AG04450 (cell line): ENCODE measurements at regions not wholly inside any gene's neighbourhood (a gene's known extent, or its start where the extent isn't known, plus 50 kb on each side); places are given as distances from the start of the nearest gene placed in this dataset.
"Not testable (repeated sequence)": the region's sequence is repeated elsewhere in the genome, so short reads cannot be mapped to it uniquely, and the experiment has no call there.

Experiments
- CTCF ChIA-PET: fragments of 300-600, 350-600 bp; formaldehyde crosslinking; extraction: SDS; loops from one replicate; lab custom pipeline; 2022; ENCODE audit warnings: antibody characterized with exemption, inconsistent platforms; lab: Charles Lee
- POLR2A ChIA-PET: fragments of 350-600 bp; formaldehyde crosslinking; extraction: SDS; loops from one replicate; lab custom pipeline; 2021; ENCODE audit warnings: antibody characterized with exemption, inconsistent platforms; lab: Yijun Ruan, JAX
- DNase-seq: peaks from one replicate; pipeline ENCODE4 v3.0.0-alpha.2; 2011; ENCODE audit warnings: low read depth, low spot score
- H3K27ac ChIP-seq: one replicate; pipeline ENCODE4 v1.5.1; 2012; ENCODE audit warnings: low read depth, low read length, control low read depth
- H3K27me3 ChIP-seq: one replicate; pipeline ENCODE4 v1.6.0; 2012; ENCODE audit warnings: low read length; ENCODE audit not compliant: control insufficient read depth, insufficient read depth
- H3K4me3 ChIP-seq: 2 replicates; pipeline ENCODE4 v1.5.1; 2011; ENCODE audit warnings: mild to moderate bottlenecking, low read depth, low read length, control low read depth
- H3K9me3 ChIP-seq: 2 replicates; pipeline ENCODE4 v1.5.1; 2012; ENCODE audit warnings: low read length; ENCODE audit not compliant: control insufficient read depth, insufficient read depth
- TF ChIP-seq, protein P1 (sequence below): IDR thresholded peaks from 2 replicates; pipeline ENCODE4 v1.5.1; 2011; ENCODE audit warnings: low read depth, low read length, control low read depth, inconsistent platforms

DNA sequence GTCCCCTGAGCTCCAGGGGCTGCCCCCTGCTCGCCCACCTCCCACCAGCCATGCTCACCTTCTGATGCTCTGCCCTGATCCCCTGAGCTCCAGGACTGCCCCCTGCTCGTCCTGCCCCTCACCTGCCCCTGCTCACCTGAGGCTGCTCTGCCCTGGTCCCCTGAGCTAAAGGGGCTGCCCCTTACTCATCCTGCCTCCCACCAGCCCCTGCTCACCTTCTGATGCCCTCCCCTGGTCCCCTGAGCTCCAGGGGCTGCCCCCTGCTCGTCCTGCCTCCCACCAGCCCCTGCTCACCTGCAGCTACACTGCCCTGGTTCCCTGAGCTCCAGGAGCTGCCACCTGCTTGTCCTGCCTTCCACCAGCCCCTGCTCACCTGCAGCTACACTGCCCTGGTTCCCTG, 247.2 kb downstream of the TMEM121 start:
- ChIA-PET CTCF (no interaction called here), POLR2A (no interaction called here)
- no peak overlapping the region for H3K4me3 ChIP-seq
- H3K27me3 ChIP-seq = no peaks in the 10 kb centered on the region
- H3K9me3 ChIP-seq = peaks cover 76% of the 10 kb centered on the region
- no peak overlapping the region for H3K27ac ChIP-seq
- DNase-seq = no peak
- TF ChIP-seq, protein P1, sequence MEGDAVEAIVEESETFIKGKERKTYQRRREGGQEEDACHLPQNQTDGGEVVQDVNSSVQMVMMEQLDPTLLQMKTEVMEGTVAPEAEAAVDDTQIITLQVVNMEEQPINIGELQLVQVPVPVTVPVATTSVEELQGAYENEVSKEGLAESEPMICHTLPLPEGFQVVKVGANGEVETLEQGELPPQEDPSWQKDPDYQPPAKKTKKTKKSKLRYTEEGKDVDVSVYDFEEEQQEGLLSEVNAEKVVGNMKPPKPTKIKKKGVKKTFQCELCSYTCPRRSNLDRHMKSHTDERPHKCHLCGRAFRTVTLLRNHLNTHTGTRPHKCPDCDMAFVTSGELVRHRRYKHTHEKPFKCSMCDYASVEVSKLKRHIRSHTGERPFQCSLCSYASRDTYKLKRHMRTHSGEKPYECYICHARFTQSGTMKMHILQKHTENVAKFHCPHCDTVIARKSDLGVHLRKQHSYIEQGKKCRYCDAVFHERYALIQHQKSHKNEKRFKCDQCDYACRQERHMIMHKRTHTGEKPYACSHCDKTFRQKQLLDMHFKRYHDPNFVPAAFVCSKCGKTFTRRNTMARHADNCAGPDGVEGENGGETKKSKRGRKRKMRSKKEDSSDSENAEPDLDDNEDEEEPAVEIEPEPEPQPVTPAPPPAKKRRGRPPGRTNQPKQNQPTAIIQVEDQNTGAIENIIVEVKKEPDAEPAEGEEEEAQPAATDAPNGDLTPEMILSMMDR = no peak

DNA sequence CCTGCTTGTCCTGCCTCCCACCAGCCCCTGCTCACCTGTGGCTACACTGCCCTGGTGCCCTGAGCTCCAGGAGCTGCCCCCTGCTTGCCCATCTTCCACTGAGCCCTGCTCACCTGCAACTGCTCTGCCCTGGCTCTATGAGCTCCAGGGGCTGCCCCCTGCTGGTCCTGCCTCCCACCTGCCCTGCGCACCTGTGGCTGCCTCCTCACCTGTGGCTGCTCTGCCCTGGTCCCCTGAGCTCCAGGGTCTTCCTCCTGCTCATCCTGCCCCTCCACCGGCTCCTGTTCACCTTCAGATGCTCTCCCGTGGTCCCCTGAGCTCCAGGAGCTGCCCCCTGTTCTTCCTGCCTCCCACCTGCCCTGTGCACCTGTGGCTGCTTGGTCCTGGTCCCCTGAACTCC, 247.6 kb downstream of the TMEM121 start:
- H3K4me3 ChIP-seq = no peak overlapping the region
- TF ChIP-seq, protein P1 = no peak
- ChIA-PET CTCF (no interaction called here), POLR2A (no interaction called here)
- H3K9me3 ChIP-seq = peaks cover 74% of the 10 kb centered on the region
- no peak for DNase-seq
- no peaks in the 10 kb centered on the region for H3K27me3 ChIP-seq
- H3K27ac ChIP-seq = no peak overlapping the region

DNA sequence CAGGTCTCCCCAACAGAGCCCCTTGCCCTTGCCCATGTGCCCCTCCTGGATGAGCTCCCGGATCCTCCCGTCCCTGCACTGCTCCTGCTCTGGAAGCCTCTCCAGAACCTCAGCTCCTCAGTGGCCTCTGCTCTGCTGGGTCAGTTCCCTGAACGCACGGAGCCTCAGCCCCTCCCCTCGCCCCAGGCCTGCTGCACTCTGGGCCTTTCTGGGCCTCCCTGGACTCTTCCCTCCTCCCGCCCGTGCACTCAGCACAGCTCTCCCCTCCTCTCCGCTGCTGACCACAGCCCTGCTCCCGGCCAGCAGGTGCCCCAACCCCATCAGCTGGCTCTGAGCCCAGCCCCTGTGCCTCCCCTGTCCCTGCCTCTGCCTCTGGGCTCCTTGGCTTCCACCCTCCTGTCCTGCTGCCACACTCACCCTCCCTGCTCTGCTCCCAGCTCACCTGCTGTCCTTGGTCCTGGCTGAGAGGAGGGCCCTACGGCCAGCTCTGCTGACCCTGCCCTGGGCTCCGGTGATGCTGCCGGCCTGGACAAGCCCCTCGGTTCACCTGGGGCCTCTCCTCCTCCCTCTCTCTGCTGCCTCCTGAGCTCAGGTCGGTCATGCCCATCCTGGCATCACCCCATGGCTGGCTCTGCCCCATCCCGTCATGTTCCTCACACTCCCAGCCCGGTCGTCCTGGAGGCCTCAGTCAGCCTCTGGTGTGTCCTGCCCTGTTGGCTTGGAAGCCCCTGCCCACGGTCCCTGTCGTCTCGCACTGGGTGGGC, 248.4 kb downstream of the TMEM121 start:
- DNase-seq, POLR2A ChIA-PET, H3K4me3 ChIP-seq, H3K27ac ChIP-seq, H3K27me3 ChIP-seq, CTCF ChIA-PET: not testable (repeated sequence)
- H3K9me3 ChIP-seq = peaks cover 67% of the 10 kb centered on the region

DNA sequence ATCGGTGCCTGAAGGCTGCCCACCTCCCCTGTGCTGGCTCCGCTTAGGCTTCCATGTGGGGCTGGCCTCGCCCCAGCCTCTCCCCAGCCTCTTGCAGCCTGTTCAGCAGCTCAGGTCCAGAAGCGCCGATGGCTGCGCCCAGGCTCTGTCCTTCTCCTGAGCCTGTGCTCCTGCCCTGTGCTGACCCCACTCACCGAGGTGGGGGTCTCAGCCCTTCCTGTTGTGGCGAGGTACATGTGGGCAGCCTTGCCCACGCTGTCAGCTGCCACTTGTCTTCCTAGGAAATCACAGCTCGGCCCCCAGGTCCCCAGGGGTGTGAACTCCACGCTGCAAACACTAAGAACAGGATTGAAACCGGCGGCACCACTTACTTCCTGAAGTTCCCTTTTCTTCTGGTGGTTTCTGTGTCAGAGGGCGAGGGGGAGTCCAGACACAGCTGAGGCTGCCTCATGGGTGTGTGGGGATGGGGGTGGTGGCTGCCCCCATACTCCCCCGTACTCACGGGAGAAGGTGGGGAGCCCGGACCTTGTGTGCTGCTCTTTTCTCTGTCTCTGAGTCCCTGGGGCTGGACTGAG, 249.1 kb downstream of the TMEM121 start:
- CTCF ChIA-PET, POLR2A ChIA-PET, H3K27ac ChIP-seq: not testable (repeated sequence)

DNA sequence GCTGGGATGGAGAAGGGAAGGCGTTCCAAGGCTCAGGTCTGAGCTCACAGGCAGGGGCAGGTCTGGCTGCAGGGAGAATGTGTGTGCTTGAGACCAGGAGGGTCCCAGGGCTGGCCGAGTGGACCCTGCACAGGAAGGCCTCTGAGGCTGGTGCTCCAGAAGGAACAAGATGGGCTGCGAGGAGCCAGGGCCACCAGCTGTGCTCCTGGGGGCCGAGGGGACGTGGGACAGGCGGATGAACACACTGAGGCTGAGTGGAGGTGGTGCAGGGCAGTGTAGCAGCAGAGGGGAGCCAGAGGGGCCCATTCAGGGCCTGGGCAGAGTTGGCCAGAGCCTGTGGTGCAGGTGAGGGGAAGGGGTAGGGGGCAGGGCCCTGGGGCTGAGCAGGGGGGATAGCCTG, 249.7 kb downstream of the TMEM121 start:
- H3K9me3 ChIP-seq = peaks cover 53% of the 10 kb centered on the region

More for the DNA sequence above, 249.1 kb downstream of the TMEM121 start:
- not testable (repeated sequence) for H3K27me3 ChIP-seq, H3K4me3 ChIP-seq, DNase-seq
- H3K9me3 ChIP-seq = peaks cover 60% of the 10 kb centered on the region

DNA sequence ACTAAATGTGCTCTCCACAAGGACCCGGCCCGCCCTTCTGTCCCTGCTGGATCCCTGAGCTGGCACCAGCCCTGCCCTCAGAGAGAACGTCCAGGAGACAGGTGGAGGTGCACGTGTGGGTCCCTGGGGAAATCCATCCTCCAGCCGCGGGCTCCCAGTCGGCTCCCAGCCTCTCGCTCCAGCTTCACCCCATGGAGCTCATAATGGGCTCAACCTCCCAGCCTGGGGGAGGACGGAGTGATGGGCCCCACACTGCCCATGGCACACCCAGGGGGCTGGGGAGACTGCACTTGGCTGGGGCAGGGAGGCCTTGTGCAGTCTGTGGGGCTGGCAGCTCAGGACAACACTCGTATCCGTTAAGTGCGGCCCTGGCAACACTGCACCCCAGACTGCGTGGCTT, 250.5 kb downstream of the TMEM121 start:
- Histone ChIP-seq H3K27ac (no peak overlapping the region), H3K9me3 (peaks cover 49% of the 10 kb centered on the region), H3K27me3 (no peaks in the 10 kb centered on the region), H3K4me3 (no peak overlapping the region)
- no peak for DNase-seq
- ChIA-PET CTCF (no interaction called here), POLR2A (no interaction called here)
- TF ChIP-seq, protein P1 = no peak

More for the DNA sequence above, 249.7 kb downstream of the TMEM121 start:
- CTCF ChIA-PET, H3K27me3 ChIP-seq, POLR2A ChIA-PET, H3K4me3 ChIP-seq, H3K27ac ChIP-seq, DNase-seq: not testable (repeated sequence)
